HL-60 (cell line): ENCODE measurements at regions not wholly inside any gene's neighbourhood (a gene's known extent, or its start where the extent isn't known, plus 50 kb on each side); places are given as distances from the start of the nearest gene placed in this dataset.

ENCODE experiments used
- DNase-seq, 2 experiments: peaks; one replicate each; pipeline ENCODE4 v3.0.0-alpha.2; 2010 to 2020; ENCODE audit warnings: low read depth in 1 of 2, low spot score in 1 of 2
- H3K27ac ChIP-seq: fragments of 250-450 bp; sonication (Bioruptor Pico); replicated peaks from 2 replicates; pipeline ENCODE4 v1.5.1; 2020; ENCODE audit warnings: mild to moderate bottlenecking, moderate library complexity
- H3K27me3 ChIP-seq: fragments of 250-450 bp; sonication (Bioruptor Pico); 2 replicates; pipeline ENCODE4 v1.5.1; 2021; ENCODE audit warnings: mild to moderate bottlenecking, moderate library complexity; ENCODE audit not compliant: insufficient read depth, poor library complexity, severe bottlenecking
- H3K4me3 ChIP-seq: replicated peaks from 2 replicates; pipeline ENCODE4 v1.5.1; 2011; ENCODE audit warnings: mild to moderate bottlenecking, control low read depth, low read length; ENCODE audit not compliant: insufficient read depth
- CTCF ChIP-seq: IDR thresholded peaks from one replicate; pipeline ENCODE4 v1.5.1; 2011; ENCODE audit warnings: low read length, control low read depth, inconsistent platforms; ENCODE audit not compliant: insufficient read depth
- GABPA ChIP-seq: IDR thresholded peaks from 2 replicates; pipeline ENCODE4 v1.6.1; 2012; ENCODE audit warnings: low read depth
- POLR2AphosphoS5 ChIP-seq: IDR thresholded peaks from 2 replicates; pipeline ENCODE4 v1.6.1; 2012; ENCODE audit warnings: low read depth
- REST ChIP-seq: IDR thresholded peaks from 2 replicates; pipeline ENCODE4 v1.6.1; 2012; ENCODE audit warnings: low read depth; ENCODE audit not compliant: insufficient replicate concordance
- SPI1 ChIP-seq: IDR thresholded peaks from 2 replicates; pipeline ENCODE4 v1.6.1; 2012; ENCODE audit warnings: low read depth, mild to moderate bottlenecking, borderline replicate concordance

DNA sequence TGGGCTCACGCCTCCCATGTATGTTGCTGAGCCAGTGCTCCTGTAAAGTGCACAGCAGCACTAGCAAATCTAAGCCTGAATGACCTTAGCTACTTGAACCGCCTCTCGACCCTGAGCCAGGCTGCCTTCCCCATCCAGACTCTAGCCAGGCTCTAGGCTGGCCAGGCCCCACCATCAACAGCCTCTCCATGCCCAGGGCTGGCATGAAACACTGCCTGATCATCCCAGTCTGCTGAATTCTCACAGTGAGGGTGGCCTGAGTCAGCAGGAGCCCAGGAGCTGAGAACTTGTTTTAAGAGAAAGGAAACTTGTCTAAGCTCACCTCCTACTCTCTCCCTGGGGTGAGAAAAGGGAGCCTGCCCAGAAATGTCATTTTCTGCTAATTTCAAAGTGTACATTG is 733.3 kb downstream of the PTPRU start:
- no peak for TF ChIP-seq SPI1
- TF ChIP-seq REST, result no peak
- TF ChIP-seq GABPA, result no peak
- no peak for TF ChIP-seq CTCF
- TF ChIP-seq POLR2AphosphoS5, result no peak
- H3K27me3 ChIP-seq, result no peaks in the 10 kb centered on the region
- no peak overlapping the region for H3K4me3 ChIP-seq
- H3K27ac ChIP-seq, result no peak overlapping the region
- DNase-seq, result no peak

- TF ChIP-seq SPI1, result no peak
- TF ChIP-seq CTCF, result no peak
- TF ChIP-seq POLR2AphosphoS5, result no peak
- no peak for TF ChIP-seq GABPA
- no peak for TF ChIP-seq REST
- H3K27me3 ChIP-seq, result no peaks in the 10 kb centered on the region
- H3K4me3 ChIP-seq, result no peak overlapping the region
- no peak overlapping the region for H3K27ac ChIP-seq
- no peak for DNase-seq
Observed at GRCh38 chr1:29967261-29967660, 730.9 kb downstream of the PTPRU start.

DNA sequence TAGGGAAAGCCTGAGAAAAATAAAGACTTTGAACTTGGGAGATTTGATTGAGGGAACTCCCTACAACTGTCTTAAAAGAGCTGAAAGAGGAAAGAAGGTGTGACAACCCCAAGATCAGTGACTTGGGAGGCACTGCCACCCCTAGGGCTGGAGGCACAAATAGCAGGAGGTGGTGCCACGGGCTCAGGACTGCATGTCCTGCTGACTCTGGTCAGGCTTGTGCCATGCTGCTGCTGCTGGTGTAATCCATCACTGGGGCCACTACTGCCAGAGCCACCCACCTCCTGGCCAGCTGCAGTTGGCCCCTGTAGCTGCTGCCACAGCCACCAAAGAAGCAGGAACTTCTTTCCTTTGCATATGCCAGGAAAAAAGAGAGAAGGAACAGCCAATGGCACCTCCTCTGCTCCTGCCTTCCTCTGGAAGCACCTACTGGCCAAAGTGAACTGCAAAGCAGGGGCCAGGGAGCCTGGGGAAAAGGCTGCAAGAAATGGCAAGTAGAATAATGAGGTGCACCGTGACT is 730.3 kb downstream of the PTPRU start:
- Histone ChIP-seq H3K27ac (no peak overlapping the region), H3K27me3 (no peaks in the 10 kb centered on the region), H3K4me3 (no peak overlapping the region)
- no peak for TF ChIP-seq GABPA
- no peak for TF ChIP-seq CTCF
- no peak for TF ChIP-seq REST
- TF ChIP-seq SPI1, result no peak
- no peak for TF ChIP-seq POLR2AphosphoS5
- DNase-seq, result no peak
